Panc1 (cell line): ENCODE measurements at regions not wholly inside any gene's neighbourhood (a gene's known extent, or its start where the extent isn't known, plus 50 kb on each side); places are given as distances from the start of the nearest gene placed in this dataset.

ENCODE experiments used
- CTCF ChIP-seq: fragments of 450-650 bp; IDR thresholded peaks from 2 replicates; pipeline ENCODE4 v1.5.1; 2017; ENCODE audit warnings: mild to moderate bottlenecking
- POLR2AphosphoS5 ChIP-seq: IDR thresholded peaks from 2 replicates; pipeline ENCODE4 v1.6.1; 2012; ENCODE audit warnings: mild to moderate bottlenecking, low read depth, low read length, moderate library complexity

GRCh38 chr13:100977841-100978240 lies 303.2 kb upstream of the TMTC4 start:
- no peak for TF ChIP-seq CTCF
- TF ChIP-seq POLR2AphosphoS5, result no peak
